AG09309 (cell line): ENCODE measurements at regions not wholly inside any gene's neighbourhood (a gene's known extent, or its start where the extent isn't known, plus 50 kb on each side); places are given as distances from the start of the nearest gene placed in this dataset.

ENCODE experiments used
- DNase-seq: peaks from one replicate; pipeline ENCODE4 v3.0.0-alpha.2; 2010; ENCODE audit warnings: low read depth
- H3K4me3 ChIP-seq: 2 replicates; pipeline ENCODE4 v1.5.1; 2011; ENCODE audit warnings: mild to moderate bottlenecking, low read depth, low read length, moderate library complexity; ENCODE audit not compliant: control insufficient read depth
- TF ChIP-seq, protein P1 (sequence below): IDR thresholded peaks from 2 replicates; pipeline ENCODE4 v1.5.1; 2011; ENCODE audit warnings: mild to moderate bottlenecking, low read depth, low read length, inconsistent platforms; ENCODE audit not compliant: insufficient read depth, control insufficient read depth; ENCODE audit errors: missing control alignments

- no peak for DNase-seq
- TF ChIP-seq, protein P1, sequence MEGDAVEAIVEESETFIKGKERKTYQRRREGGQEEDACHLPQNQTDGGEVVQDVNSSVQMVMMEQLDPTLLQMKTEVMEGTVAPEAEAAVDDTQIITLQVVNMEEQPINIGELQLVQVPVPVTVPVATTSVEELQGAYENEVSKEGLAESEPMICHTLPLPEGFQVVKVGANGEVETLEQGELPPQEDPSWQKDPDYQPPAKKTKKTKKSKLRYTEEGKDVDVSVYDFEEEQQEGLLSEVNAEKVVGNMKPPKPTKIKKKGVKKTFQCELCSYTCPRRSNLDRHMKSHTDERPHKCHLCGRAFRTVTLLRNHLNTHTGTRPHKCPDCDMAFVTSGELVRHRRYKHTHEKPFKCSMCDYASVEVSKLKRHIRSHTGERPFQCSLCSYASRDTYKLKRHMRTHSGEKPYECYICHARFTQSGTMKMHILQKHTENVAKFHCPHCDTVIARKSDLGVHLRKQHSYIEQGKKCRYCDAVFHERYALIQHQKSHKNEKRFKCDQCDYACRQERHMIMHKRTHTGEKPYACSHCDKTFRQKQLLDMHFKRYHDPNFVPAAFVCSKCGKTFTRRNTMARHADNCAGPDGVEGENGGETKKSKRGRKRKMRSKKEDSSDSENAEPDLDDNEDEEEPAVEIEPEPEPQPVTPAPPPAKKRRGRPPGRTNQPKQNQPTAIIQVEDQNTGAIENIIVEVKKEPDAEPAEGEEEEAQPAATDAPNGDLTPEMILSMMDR, result no peak
- no peak overlapping the region for H3K4me3 ChIP-seq
Measured at GRCh38 chr7:33842150-33842549, 63.2 kb upstream of the BMPER start.

DNA sequence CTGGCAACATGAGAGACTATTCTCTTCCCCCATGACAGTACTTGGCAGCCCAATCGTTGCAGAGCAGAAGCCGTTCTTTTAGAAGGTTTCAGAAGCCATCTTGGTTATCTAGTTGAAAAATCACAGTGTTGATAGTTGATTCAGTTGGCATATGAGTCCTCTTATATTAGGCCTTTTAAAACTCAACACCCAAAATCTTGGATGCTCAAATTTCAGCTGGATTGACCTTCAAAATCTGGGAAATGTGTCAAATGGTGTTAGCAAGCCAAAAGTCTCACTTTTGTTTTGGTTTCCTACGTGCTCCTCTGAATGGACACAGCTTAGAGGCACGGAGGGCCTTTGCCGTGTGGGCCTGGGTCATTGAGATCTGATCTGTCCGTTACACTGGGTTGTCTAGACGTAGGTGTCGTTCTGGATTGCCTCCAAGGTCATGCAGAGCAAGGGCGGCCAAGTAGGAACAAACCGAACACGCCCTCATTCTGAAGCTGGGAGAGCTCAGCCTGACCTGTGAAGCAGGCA, 59.3 kb upstream of the BMPER start:
- TF ChIP-seq, protein P1, result no peak
- H3K4me3 ChIP-seq, result no peak overlapping the region
- DNase-seq, result no peak

GRCh38 chr7:33849004-33849403, 56.3 kb upstream of the BMPER start:
- DNase-seq, result no peak
- H3K4me3 ChIP-seq, result no peak overlapping the region

GRCh38 chr7:33849971-33850559, 55.3 kb upstream of the BMPER start:
- no peak overlapping the region for H3K4me3 ChIP-seq
- TF ChIP-seq, protein P1, result no peak
- DNase-seq, result no peak

More at GRCh38 chr7:33849004-33849403, 56.3 kb upstream of the BMPER start:
- TF ChIP-seq, protein P1, result no peak

DNA sequence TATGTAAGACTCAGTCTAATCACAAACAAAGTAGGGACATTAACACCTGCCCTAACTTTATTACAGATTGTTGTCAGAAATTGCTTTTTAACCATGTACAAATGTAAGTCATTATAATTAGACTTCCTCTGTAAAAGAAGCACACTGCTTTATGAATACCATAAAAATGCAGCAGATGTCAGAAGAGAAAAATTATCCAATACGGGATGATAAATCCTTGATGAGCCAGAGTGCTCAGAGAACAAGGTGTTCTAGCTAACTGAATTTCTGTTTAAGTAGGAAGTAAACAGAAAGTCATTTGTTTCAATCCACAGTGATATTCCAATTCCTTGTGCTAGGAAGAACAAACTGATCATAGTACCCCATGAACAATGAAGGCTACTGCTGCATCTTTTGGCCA, 54.6 kb upstream of the BMPER start:
- DNase-seq, result no peak
- TF ChIP-seq, protein P1, result no peak
- H3K4me3 ChIP-seq, result no peak overlapping the region

- H3K4me3 ChIP-seq, result no peak overlapping the region
- TF ChIP-seq, protein P1, result no peak
- DNase-seq, result no peak
Measured at GRCh38 chr7:33852838-33853237, 52.5 kb upstream of the BMPER start.

GRCh38 chr7:33853361-33854062, 51.8 kb upstream of the BMPER start:
- TF ChIP-seq, protein P1, result no peak
- H3K4me3 ChIP-seq, result no peak overlapping the region
- DNase-seq, result peak; percentile 66
